Activated B cell treated with CpG ODN at 0.5 μM for 24 hours (primary cell): ENCODE measurements at regions not wholly inside any gene's neighbourhood (a gene's known extent, or its start where the extent isn't known, plus 50 kb on each side); places are given as distances from the start of the nearest gene placed in this dataset.

Experiments
- ATAC-seq: fragments of 200-7000 bp; cut with Tn5 transposase; one replicate; pipeline ENCODE4 v1.10.0; 2021; ENCODE audit warnings: low read depth, mild to moderate bottlenecking, moderate library complexity
- CTCF ChIA-PET: fragments of 350-600 bp; sonication (Branson Sonifier 250); formaldehyde crosslinking; loops from one replicate; lab custom pipeline; 2021; ENCODE audit warnings: antibody characterized with exemption; lab: Charles Lee
- POLR2A ChIA-PET: fragments of 350-600 bp; sonication (Branson Sonifier 250); formaldehyde crosslinking; loops from one replicate; lab custom pipeline; 2021; ENCODE audit warnings: antibody characterized with exemption; lab: Charles Lee
- DNase-seq: peaks from one replicate; pipeline ENCODE4 v3.0.0; 2022
- H3K27ac Mint-ChIP-seq: one replicate; pipeline ENCODE4 v1.8.0; 2020; ENCODE audit warnings: mixed read lengths
- H3K27me3 Mint-ChIP-seq: one replicate; pipeline ENCODE4 v1.8.0; 2021; ENCODE audit warnings: mixed read lengths
- H3K36me3 Mint-ChIP-seq: one replicate; pipeline ENCODE4 v1.8.0; 2021; ENCODE audit warnings: low read depth, mixed read lengths
- H3K4me1 Mint-ChIP-seq: one replicate; pipeline ENCODE4 v1.8.0; 2021; ENCODE audit warnings: mixed read lengths
- H3K4me3 Mint-ChIP-seq: one replicate; pipeline ENCODE4 v1.8.0; 2020; ENCODE audit warnings: mild to moderate bottlenecking, mixed read lengths
- H3K9me3 Mint-ChIP-seq: one replicate; pipeline ENCODE4 v1.8.0; 2020; ENCODE audit warnings: mixed read lengths
- intact Hi-C: fragments of 100-400 bp; cut with micrococcal nuclease; formaldehyde crosslinking; loops from one replicate; pipeline ENCODE4 v1.15.1; 2024
- TF ChIP-seq, protein P1 (sequence below): fragments of 200-600 bp; IDR thresholded peaks from one replicate; pipeline ENCODE4 v1.8.0; 2022; ENCODE audit warnings: antibody characterized with exemption, mild to moderate bottlenecking

DNA sequence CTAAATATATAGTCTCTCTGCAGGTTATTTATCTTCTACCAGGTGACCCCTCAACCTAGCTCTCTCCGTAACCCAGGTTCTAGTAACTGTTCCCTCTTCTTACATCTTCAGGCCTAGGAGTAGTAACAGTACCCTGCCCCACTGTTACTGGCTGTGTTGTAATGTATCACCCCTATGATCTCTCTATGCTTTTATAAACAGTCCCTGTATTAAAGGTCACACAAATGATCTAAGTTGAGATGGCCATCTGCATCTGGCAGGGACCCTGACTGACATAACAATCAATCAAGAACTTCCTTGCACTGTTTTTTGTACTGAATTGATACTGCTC, 219.7 kb upstream of the STK17B start:
- ATAC-seq: no peak

DNA sequence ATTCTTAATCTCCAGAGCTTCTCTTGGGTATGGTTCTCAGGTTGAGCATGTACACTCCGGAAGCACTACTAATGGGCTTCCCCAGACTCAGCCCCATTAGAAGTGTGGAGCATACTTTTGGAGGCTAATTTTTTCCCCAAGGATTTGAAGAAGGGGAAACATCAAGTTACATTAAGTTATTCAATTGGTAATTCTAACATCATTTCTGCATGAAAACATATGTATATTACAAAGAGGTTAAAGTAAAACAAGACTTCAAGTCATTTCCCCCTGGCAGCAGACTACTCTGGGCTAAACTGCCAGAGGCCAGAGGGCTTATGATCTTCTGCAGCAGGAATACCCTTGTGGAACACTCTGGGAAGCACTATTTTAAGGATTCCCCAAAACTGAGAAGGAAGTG, 227.7 kb upstream of the STK17B start:
- Mint-ChIP-seq H3K27ac (no peak overlapping the region), H3K4me1 (no peaks in the 10 kb centered on the region), H3K27me3 (no peaks in the 10 kb centered on the region), H3K4me3 (no peak overlapping the region), H3K36me3 (no peaks in the 10 kb centered on the region), H3K9me3 (no peaks in the 10 kb centered on the region)
- intact Hi-C loops: no loop called here
- ATAC-seq (no peak), DNase-seq (no peak)
- ChIA-PET CTCF (no interaction called here), POLR2A (no interaction called here)
- TF ChIP-seq, protein P1, sequence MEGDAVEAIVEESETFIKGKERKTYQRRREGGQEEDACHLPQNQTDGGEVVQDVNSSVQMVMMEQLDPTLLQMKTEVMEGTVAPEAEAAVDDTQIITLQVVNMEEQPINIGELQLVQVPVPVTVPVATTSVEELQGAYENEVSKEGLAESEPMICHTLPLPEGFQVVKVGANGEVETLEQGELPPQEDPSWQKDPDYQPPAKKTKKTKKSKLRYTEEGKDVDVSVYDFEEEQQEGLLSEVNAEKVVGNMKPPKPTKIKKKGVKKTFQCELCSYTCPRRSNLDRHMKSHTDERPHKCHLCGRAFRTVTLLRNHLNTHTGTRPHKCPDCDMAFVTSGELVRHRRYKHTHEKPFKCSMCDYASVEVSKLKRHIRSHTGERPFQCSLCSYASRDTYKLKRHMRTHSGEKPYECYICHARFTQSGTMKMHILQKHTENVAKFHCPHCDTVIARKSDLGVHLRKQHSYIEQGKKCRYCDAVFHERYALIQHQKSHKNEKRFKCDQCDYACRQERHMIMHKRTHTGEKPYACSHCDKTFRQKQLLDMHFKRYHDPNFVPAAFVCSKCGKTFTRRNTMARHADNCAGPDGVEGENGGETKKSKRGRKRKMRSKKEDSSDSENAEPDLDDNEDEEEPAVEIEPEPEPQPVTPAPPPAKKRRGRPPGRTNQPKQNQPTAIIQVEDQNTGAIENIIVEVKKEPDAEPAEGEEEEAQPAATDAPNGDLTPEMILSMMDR: no peak

More for the DNA sequence above, 219.7 kb upstream of the STK17B start:
- ChIA-PET POLR2A (no interaction called here), CTCF (no interaction called here)
- no peak overlapping the region for H3K4me3 Mint-ChIP-seq
- peaks cover 2% of the 10 kb centered on the region for H3K27me3 Mint-ChIP-seq
- H3K9me3 Mint-ChIP-seq: peaks cover 4% of the 10 kb centered on the region
- H3K36me3 Mint-ChIP-seq: no peaks in the 10 kb centered on the region
- DNase-seq: no peak
- H3K27ac Mint-ChIP-seq: no peak overlapping the region
- intact Hi-C loops: no loop called here
- no peaks in the 10 kb centered on the region for H3K4me1 Mint-ChIP-seq
- TF ChIP-seq, protein P1: no peak

DNA sequence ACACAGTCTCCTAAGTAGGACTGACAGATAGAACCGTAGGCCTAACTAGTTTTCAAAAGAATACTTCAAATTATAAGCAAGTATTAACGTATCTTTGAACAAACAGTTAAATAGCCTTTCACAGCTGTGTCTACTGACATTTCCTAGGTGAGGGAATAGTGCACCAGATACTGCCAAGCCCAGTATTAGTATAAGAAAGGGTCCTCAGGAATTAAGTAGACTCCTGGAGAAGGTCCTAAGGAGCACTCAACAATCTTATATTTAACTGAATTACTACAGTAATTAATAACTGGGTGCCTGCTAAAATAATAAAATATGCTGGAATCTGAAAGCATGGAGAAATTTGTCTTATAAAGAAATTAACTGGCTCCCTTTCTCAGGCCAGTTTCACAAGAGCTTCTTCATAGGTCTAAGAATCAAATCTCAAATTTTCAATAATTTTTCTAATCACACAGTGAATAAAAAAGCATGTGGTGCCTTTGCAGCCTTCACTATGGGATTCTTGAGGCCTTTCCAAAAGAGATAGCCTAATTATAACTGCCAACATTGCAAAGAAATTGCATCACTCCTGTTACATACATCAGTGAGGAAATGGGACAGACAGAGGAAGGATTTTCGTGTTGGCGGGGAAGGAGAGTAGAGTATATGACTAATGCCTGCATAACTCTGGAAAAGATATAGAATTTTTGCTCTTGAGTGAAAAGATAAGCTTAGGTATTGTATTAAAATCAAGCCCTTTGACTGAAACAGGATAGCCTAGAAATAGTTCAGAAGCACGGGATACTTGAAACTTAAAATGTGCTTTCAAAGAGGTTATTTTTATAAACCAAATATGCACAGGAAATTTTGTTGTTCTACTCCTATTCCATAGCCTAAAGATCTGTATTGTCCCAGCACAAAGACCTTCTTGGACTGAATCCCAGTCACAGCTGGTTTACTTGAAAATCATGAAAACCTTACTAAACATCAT, 228.6 kb upstream of the STK17B start:
- no peak overlapping the region for H3K4me3 Mint-ChIP-seq
- DNase-seq (no peak), ATAC-seq (no peak)
- TF ChIP-seq, protein P1: no peak
- H3K9me3 Mint-ChIP-seq: no peaks in the 10 kb centered on the region
- no peaks in the 10 kb centered on the region for H3K4me1 Mint-ChIP-seq
- ChIA-PET CTCF (no interaction called here), POLR2A (no interaction called here)
- no peak overlapping the region for H3K27ac Mint-ChIP-seq
- no peaks in the 10 kb centered on the region for H3K36me3 Mint-ChIP-seq
- intact Hi-C loops: no loop called here
- H3K27me3 Mint-ChIP-seq: no peaks in the 10 kb centered on the region

DNA sequence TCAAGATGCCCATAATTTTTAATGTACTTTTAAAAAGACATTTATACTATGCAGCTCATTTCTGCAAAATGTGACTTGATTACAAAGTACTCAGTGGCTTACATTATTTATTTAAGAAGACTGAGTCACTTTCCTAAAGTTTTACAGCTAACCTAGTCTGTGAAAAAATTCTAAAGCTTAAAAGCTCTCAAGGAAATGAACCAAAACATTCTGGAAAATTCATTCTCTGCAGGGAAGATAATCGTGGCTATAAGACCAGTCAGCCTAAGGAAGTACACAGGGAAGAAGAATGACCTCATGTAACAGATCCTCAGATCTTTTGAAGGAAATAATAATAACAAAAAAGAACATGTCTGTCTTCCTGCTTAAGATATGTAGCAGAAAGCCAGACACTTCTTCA, 232.1 kb upstream of the STK17B start:
- TF ChIP-seq, protein P1: no peak
- no peaks in the 10 kb centered on the region for H3K9me3 Mint-ChIP-seq
- intact Hi-C loops: no loop called here
- H3K27ac Mint-ChIP-seq: no peak overlapping the region
- H3K27me3 Mint-ChIP-seq: peaks cover 9% of the 10 kb centered on the region
- POLR2A ChIA-PET: no interaction called here
- H3K4me1 Mint-ChIP-seq: no peaks in the 10 kb centered on the region
- no peak overlapping the region for H3K4me3 Mint-ChIP-seq
- DNase-seq: no peak
- no peaks in the 10 kb centered on the region for H3K36me3 Mint-ChIP-seq
- CTCF ChIA-PET: no interaction called here
- ATAC-seq: no peak

DNA sequence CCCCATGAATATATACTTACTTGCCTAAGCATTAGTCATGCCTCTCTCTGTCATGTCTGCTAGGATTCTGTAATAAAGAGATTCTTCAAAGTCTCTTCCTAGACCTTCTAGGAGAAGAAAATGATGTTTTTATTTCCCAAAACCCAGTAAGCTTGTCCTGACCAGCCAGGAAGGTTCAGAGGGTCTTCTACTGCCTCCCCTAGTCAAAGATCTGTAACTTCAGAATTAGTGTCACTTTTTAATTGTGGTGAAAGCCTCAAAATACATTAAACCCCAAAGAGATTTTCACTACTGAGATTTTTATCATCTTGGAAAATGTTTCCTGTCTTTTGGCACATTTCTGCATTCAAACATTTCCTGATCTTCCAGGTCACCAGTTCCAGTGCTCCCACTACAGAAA, 232.9 kb upstream of the STK17B start:
- TF ChIP-seq, protein P1: no peak
- intact Hi-C loops: no loop called here
- Mint-ChIP-seq H3K36me3 (no peaks in the 10 kb centered on the region), H3K4me3 (no peak overlapping the region), H3K27ac (no peak overlapping the region), H3K9me3 (no peaks in the 10 kb centered on the region), H3K4me1 (no peaks in the 10 kb centered on the region), H3K27me3 (peaks cover 11% of the 10 kb centered on the region)
- ChIA-PET POLR2A (no interaction called here), CTCF (no interaction called here)
- ATAC-seq (no peak), DNase-seq (no peak)
